Mesenchymal stem cell (in vitro differentiated cells and primary cell): ENCODE measurements at regions not wholly inside any gene's neighbourhood (a gene's known extent, or its start where the extent isn't known, plus 50 kb on each side); places are given as distances from the start of the nearest gene placed in this dataset.

Experiments
- DNase-seq: peaks from one replicate; pipeline ENCODE4 v3.0.0-alpha.2; 2013
- H2AFZ ChIP-seq: one replicate; pipeline ENCODE4 v1.6.1; 2013; ENCODE audit warnings: low read depth, mild to moderate bottlenecking, control low read depth, inconsistent platforms, low read length, moderate library complexity
- H2AK5ac ChIP-seq: 2 replicates; pipeline ENCODE4 v1.6.1; 2013; ENCODE audit warnings: low read length, moderate library complexity, mild to moderate bottlenecking, inconsistent platforms; ENCODE audit not compliant: severe bottlenecking
- H2BK120ac ChIP-seq: one replicate; pipeline ENCODE4 v1.6.1; 2013; ENCODE audit warnings: low read depth, mild to moderate bottlenecking, inconsistent platforms, low read length, moderate library complexity
- H2BK12ac ChIP-seq, 2 experiments: one replicate each; pipeline ENCODE4 v1.6.1; 2013; ENCODE audit warnings: inconsistent platforms in 2 of 2, low read length in 2 of 2, mild to moderate bottlenecking in 2 of 2, moderate library complexity in 2 of 2, control low read depth in 1 of 2
- H2BK15ac ChIP-seq: one replicate; pipeline ENCODE4 v1.6.1; 2013; ENCODE audit warnings: mild to moderate bottlenecking, low read depth, inconsistent platforms; ENCODE audit not compliant: poor library complexity, severe bottlenecking
- H2BK5ac ChIP-seq: 2 replicates; pipeline ENCODE4 v1.6.1; 2013; ENCODE audit warnings: low read depth, mild to moderate bottlenecking, low read length, control low read depth, inconsistent platforms; ENCODE audit not compliant: poor library complexity, severe bottlenecking
- H3K14ac ChIP-seq, 2 experiments: one replicate each; pipeline ENCODE4 v1.6.1; 2013; ENCODE audit warnings: inconsistent platforms in 2 of 2, low read length in 2 of 2, control low read depth in 1 of 2, mild to moderate bottlenecking in 1 of 2, moderate library complexity in 1 of 2
- H3K18ac ChIP-seq, 2 experiments: one replicate each; pipeline ENCODE4 v1.6.1; 2013; ENCODE audit warnings: inconsistent platforms in 2 of 2, low read length in 2 of 2, control low read depth in 1 of 2, low read depth in 1 of 2, mild to moderate bottlenecking in 1 of 2
- H3K23ac ChIP-seq, 2 experiments: one replicate each; pipeline ENCODE4 v1.6.1; 2013; ENCODE audit warnings: inconsistent platforms in 2 of 2, low read length in 2 of 2, mild to moderate bottlenecking in 2 of 2, moderate library complexity in 2 of 2, control low read depth in 1 of 2
- H3K27ac ChIP-seq: 2 replicates; pipeline ENCODE4 v1.5.1; 2013; ENCODE audit warnings: mild to moderate bottlenecking, moderate library complexity, low read length, control low read depth, inconsistent platforms; ENCODE audit not compliant: poor library complexity, severe bottlenecking
- H3K27me3 ChIP-seq, 2 experiments: 2 replicates each; pipeline versions ENCODE4 v1.6.1 to v1.7.0; 2013; ENCODE audit warnings: low read length in 2 of 2, mild to moderate bottlenecking in 2 of 2, moderate library complexity in 2 of 2, control low read depth in 1 of 2, inconsistent platforms in 1 of 2; ENCODE audit not compliant: control insufficient read depth in 1 of 2, insufficient read depth in 1 of 2
- H3K36me3 ChIP-seq, 2 experiments: 2 replicates each; pipeline versions ENCODE4 v1.6.1 to v1.7.0; 2013; ENCODE audit warnings: low read length in 2 of 2, control low read depth in 1 of 2, inconsistent platforms in 1 of 2, low read depth in 1 of 2, mild to moderate bottlenecking in 1 of 2; ENCODE audit not compliant: insufficient read depth in 2 of 2, control insufficient read depth in 1 of 2
- H3K4ac ChIP-seq, 2 experiments: one replicate each; pipeline ENCODE4 v1.6.1; 2013; ENCODE audit warnings: inconsistent platforms in 2 of 2, low read length in 2 of 2, mild to moderate bottlenecking in 2 of 2, moderate library complexity in 2 of 2, control low read depth in 1 of 2, low read depth in 1 of 2
- H3K4me1 ChIP-seq: 2 replicates; pipeline ENCODE4 v1.6.1; 2013; ENCODE audit warnings: low read depth, low read length, control low read depth; ENCODE audit not compliant: control insufficient read depth, insufficient read depth
- H3K4me2 ChIP-seq: 2 replicates; pipeline ENCODE4 v1.6.1; 2013; ENCODE audit warnings: low read length, mild to moderate bottlenecking, inconsistent platforms; ENCODE audit not compliant: poor library complexity, severe bottlenecking
- H3K4me3 ChIP-seq, 2 experiments: 2 replicates each; pipeline versions ENCODE4 v1.5.1 to v1.7.0; 2013; ENCODE audit warnings: low read length in 2 of 2, mild to moderate bottlenecking in 2 of 2, control low read depth in 1 of 2, low read depth in 1 of 2; ENCODE audit not compliant: insufficient read depth in 1 of 2
- H3K79me1 ChIP-seq: replicated peaks from 2 replicates; pipeline ENCODE4 v1.6.1; 2013; ENCODE audit warnings: mild to moderate bottlenecking, control low read depth, low read length, inconsistent platforms; ENCODE audit not compliant: poor library complexity, severe bottlenecking
- H3K9ac ChIP-seq: 2 replicates; pipeline ENCODE4 v1.7.0; 2013; ENCODE audit warnings: mild to moderate bottlenecking, low read length, moderate library complexity
- H3K9me3 ChIP-seq: 2 replicates; pipeline ENCODE4 v1.7.0; 2013; ENCODE audit warnings: mild to moderate bottlenecking, low read length; ENCODE audit not compliant: control insufficient read depth
- H4K8ac ChIP-seq: one replicate; pipeline ENCODE4 v1.6.1; 2013; ENCODE audit warnings: inconsistent platforms, mild to moderate bottlenecking, low read length, moderate library complexity
- H4K91ac ChIP-seq: one replicate; pipeline ENCODE4 v1.6.1; 2013; ENCODE audit warnings: mild to moderate bottlenecking, low read length, inconsistent platforms
- WGBS: methylation state at CpG from one replicate; pipeline ENCODE4 v1.1.7; 2013; ENCODE audit warnings: mixed read lengths; 5-methylcytosine and 5-hydroxymethylcytosine counted together

DNA sequence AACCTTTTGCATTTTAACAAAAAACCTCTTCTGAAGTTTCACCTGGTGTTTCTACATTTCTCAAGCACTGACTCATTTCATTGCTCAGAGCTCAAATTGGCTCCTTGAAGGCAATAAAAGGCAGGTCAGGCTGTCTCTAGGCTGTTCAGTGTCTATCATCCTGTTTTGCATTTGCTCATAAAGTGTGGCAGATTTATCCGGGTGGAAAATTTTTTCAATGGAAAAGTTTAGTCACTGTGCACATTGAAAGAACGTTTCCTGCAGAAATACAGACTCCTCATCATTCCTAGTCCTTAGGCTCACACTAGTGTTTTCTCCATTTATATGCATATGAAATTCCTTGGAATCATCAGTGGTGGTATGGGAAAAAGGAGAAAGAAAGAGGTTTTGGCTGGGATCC is 114.2 kb upstream of the DGKB start:
- Histone ChIP-seq H3K18ac (no peak overlapping the region), H2BK12ac (no peak overlapping the region), H2AK5ac (no peak overlapping the region), H3K14ac (no peak overlapping the region), H3K4me1 (peaks cover 2% of the 10 kb centered on the region), H3K27me3 (no peaks in the 10 kb centered on the region), H2BK5ac (no peak overlapping the region), H3K4me2 (no peak overlapping the region), H4K8ac (no peak overlapping the region), H3K79me1 (no peaks in the 10 kb centered on the region), H2AFZ (no peak overlapping the region), H3K23ac (no peak overlapping the region), H3K4me3 (no peak overlapping the region), H2BK15ac (no peak overlapping the region), H3K27ac (no peak overlapping the region), H3K9me3 (no peaks in the 10 kb centered on the region), H3K4ac (no peak overlapping the region), H3K36me3 (no peaks in the 10 kb centered on the region), H2BK120ac (no peak overlapping the region), H4K91ac (no peak overlapping the region), H3K9ac (no peak overlapping the region)
- WGBS = 78% methylated on average over 1 of the region's 2 CpGs
- DNase-seq = no peak

DNA sequence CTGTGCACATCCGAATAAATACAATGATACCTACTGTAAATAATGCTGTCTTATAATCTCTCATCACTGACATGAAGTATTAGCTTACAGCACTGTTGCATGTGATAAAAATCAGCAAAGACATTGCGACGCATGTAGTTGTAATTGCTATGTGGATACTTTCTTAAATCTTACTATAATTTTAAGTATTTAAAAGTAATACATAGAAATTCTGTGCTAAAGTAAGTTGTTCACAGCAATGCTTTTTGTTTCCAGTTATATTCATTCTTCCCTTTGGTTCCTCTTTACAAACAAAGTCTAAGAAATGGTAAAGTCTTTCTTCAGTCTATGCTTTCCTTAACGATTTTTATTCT is 113.7 kb upstream of the DGKB start:
- Histone ChIP-seq H3K4me3 (no peak overlapping the region), H2BK12ac (no peak overlapping the region), H3K18ac (no peak overlapping the region), H3K9me3 (no peaks in the 10 kb centered on the region), H2AFZ (no peak overlapping the region), H4K91ac (no peak overlapping the region), H3K36me3 (no peaks in the 10 kb centered on the region), H3K27ac (no peak overlapping the region), H2BK15ac (no peak overlapping the region), H3K27me3 (no peaks in the 10 kb centered on the region), H3K4ac (no peak overlapping the region), H3K23ac (no peak overlapping the region), H3K4me2 (no peak overlapping the region), H2BK5ac (no peak overlapping the region), H3K14ac (no peak overlapping the region), H4K8ac (no peak overlapping the region), H3K4me1 (peaks cover 2% of the 10 kb centered on the region), H2BK120ac (no peak overlapping the region), H3K9ac (no peak overlapping the region), H3K79me1 (no peaks in the 10 kb centered on the region), H2AK5ac (no peak overlapping the region)
- WGBS = no CpG with 5 or more reads among the region's 4 CpGs
- no peak for DNase-seq

GRCh38 chr7:15015545-15016314 is 113.2 kb upstream of the DGKB start:
- H2BK12ac ChIP-seq = no peak overlapping the region
- no peak overlapping the region for H4K91ac ChIP-seq
- no peak overlapping the region for H3K4me3 ChIP-seq
- no peak overlapping the region for H3K18ac ChIP-seq
- peaks cover 2% of the 10 kb centered on the region for H3K4me1 ChIP-seq
- WGBS = 44% methylated on average over 4 of the region's 8 CpGs
- peak overlapping the region; percentile 43 for H3K9ac ChIP-seq
- H3K23ac ChIP-seq = no peak overlapping the region
- H3K27ac ChIP-seq = peak overlapping the region; percentile 49
- H3K36me3 ChIP-seq = no peaks in the 10 kb centered on the region
- no peaks in the 10 kb centered on the region for H3K27me3 ChIP-seq
- no peak overlapping the region for H2BK15ac ChIP-seq
- peak overlapping the region; percentile 14 for H3K4me2 ChIP-seq
- no peak overlapping the region for H2AK5ac ChIP-seq
- H3K79me1 ChIP-seq = no peaks in the 10 kb centered on the region
- no peak overlapping the region for H2BK5ac ChIP-seq
- no peak overlapping the region for H2BK120ac ChIP-seq
- H3K4ac ChIP-seq = no peak overlapping the region
- no peaks in the 10 kb centered on the region for H3K9me3 ChIP-seq
- no peak overlapping the region for H3K14ac ChIP-seq
- H2AFZ ChIP-seq = no peak overlapping the region
- H4K8ac ChIP-seq = no peak overlapping the region
- DNase-seq = peak; percentile 71

DNA sequence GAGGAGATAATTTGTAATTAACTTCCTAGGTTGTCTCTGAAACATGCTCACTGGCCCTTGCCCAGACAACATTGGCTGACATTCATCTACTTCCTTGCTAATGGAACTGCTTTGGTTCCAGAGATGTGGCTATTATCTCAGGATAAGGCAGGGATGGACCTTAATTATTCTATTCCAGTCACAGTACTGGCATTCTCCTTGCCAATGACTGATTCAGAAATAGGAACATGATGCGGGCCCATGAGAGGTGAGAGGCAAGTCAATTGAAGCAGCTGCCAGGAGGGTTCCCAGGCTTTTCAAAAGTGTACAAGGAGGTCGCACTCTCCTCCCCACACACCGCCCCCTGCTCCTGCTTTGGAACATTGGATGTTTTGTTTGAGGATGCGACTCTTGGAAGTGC is 109.6 kb upstream of the DGKB start:
- no peak overlapping the region for H3K4me2 ChIP-seq
- no peak overlapping the region for H3K14ac ChIP-seq
- H3K79me1 ChIP-seq = no peaks in the 10 kb centered on the region
- H3K9ac ChIP-seq = no peak overlapping the region
- no peak overlapping the region for H3K27ac ChIP-seq
- H2AFZ ChIP-seq = no peak overlapping the region
- H2BK12ac ChIP-seq = no peak overlapping the region
- H4K8ac ChIP-seq = no peak overlapping the region
- no peak overlapping the region for H3K4me3 ChIP-seq
- no peaks in the 10 kb centered on the region for H3K27me3 ChIP-seq
- 100% methylated on average over 2 of the region's 4 CpGs for WGBS
- no peaks in the 10 kb centered on the region for H3K36me3 ChIP-seq
- no peak overlapping the region for H3K23ac ChIP-seq
- H3K18ac ChIP-seq = no peak overlapping the region
- no peak overlapping the region for H2AK5ac ChIP-seq
- no peak overlapping the region for H4K91ac ChIP-seq
- H2BK120ac ChIP-seq = no peak overlapping the region
- H2BK15ac ChIP-seq = no peak overlapping the region
- H3K9me3 ChIP-seq = no peaks in the 10 kb centered on the region
- no peak overlapping the region for H2BK5ac ChIP-seq
- peaks cover 2% of the 10 kb centered on the region for H3K4me1 ChIP-seq
- DNase-seq = no peak
- H3K4ac ChIP-seq = no peak overlapping the region
